Heart right ventricle (tissue), 16 donors: ENCODE measurements at regions not wholly inside any gene's neighbourhood (a gene's known extent, or its start where the extent isn't known, plus 50 kb on each side); places are given as distances from the start of the nearest gene placed in this dataset.

ENCODE experiments used
- ATAC-seq, 8 donors: fragments of 200-7000 bp; cut with Tn5 transposase; one replicate each; pipeline ENCODE4 v1.9.1; 2020; ENCODE audit warnings: mild to moderate bottlenecking in 8 of 8, moderate library complexity in 8 of 8, moderate number of reproducible peaks in 1 of 8
- DNase-seq, 2 donors: peaks; one replicate each; pipeline ENCODE4 v3.0.0-alpha.2; 2020
- H3K27ac ChIP-seq, 10 donors: fragments of 200-600 bp; sonication (generic) in 2 of 10; one replicate each; pipeline versions ENCODE4 v1.5.0 to v1.8.0; 2020 to 2022; ENCODE audit warnings: mild to moderate bottlenecking in 3 of 10
- H3K27me3 ChIP-seq, 7 donors: fragments of 200-600 bp; one replicate each; pipeline ENCODE4 v1.8.0; 2021 to 2022; ENCODE audit warnings: mild to moderate bottlenecking in 2 of 7
- H3K36me3 ChIP-seq, 9 donors: fragments of 200-600 bp; sonication (generic) in 1 of 9; one replicate each; pipeline versions ENCODE4 v1.5.0 to v1.8.0; 2020 to 2022; ENCODE audit warnings: mild to moderate bottlenecking in 2 of 9
- H3K4me1 ChIP-seq, 9 donors: fragments of 200-600 bp; sonication (generic) in 1 of 9; one replicate each; pipeline versions ENCODE4 v1.5.0 to v1.8.0; 2020 to 2022; ENCODE audit warnings: mild to moderate bottlenecking in 4 of 9
- H3K4me3 ChIP-seq, 10 donors: fragments of 200-600 bp; sonication (generic) in 2 of 10; one replicate each; pipeline versions ENCODE4 v1.5.0 to v1.8.0; 2020 to 2022; ENCODE audit warnings: mild to moderate bottlenecking in 7 of 10, moderate library complexity in 2 of 10
- H3K9me3 ChIP-seq, 11 donors: fragments of 200-600 bp in 10 of 11; sonication (generic) in 2 of 11; one replicate each; pipeline versions ENCODE4 v1.5.0 to v1.8.0; 2013 to 2022; ENCODE audit warnings: mild to moderate bottlenecking in 2 of 11, control low read depth in 1 of 11, moderate library complexity in 1 of 11
- CTCF ChIP-seq, 9 donors: fragments of 200-600 bp; sonication (generic) in 2 of 9; IDR thresholded peaks; one replicate each; pipeline versions ENCODE4 v1.5.0 to v1.8.0; 2021 to 2022; ENCODE audit warnings: antibody characterized with exemption in 9 of 9, mild to moderate bottlenecking in 5 of 9, moderate library complexity in 1 of 9
- WGBS, 2 donors: extraction: QIAGEN DNeasy Blood & Tissue Kit; methylation state at CpG; one replicate each; pipeline ENCODE4 v1.1.7; 2013; ENCODE audit warnings: inconsistent platforms in 1 of 2; 5-methylcytosine and 5-hydroxymethylcytosine counted together
- intact Hi-C, 10 donors: fragments of 100-400 bp; cut with DNase I; formaldehyde crosslinking; loops; one replicate each; pipeline versions ENCODE4 v1.11.1 to v1.14.2; 2022
- donor health status: Arrhythmogenic right ventricular cardiomyopathy.
- donor health status: ischemic (EF 13 %, LVEDD 7.1; RV severe dilation, severe dysfunction).
- donor health status: healthy with polysubstance abuse.
- donor health status: DM: no; HTN: yes; CAD: no.
- donor health status: DM: no; HTN: no; CAD: no.
- donor health status: ischemic (EF 25% LVEDD 6.9; RV normal size, moderate dysfunction).
- donor health status: ischemic (EF 25% LVEDD 5.7; RV mildly dilated, moderate dysfunction).
- donor health status: healthy.
- donor health status: DM: yes; HTN: yes; CAD: no.
- donor health status: Ischemic cardiomyopathy.
- donor health status: ischemic (EF 35%, LVEDD 5.7; RV mildly dilated, moderate dysfunction).
- donor health status: nonischemic (EF 11% LVEDD 7.7; RV severe dilation, severe dysfunction).
- donor health status: DM: yes; HTN: yes; CAD: no.
- donor health status: PGD.
- donor health status: ischemic (EF 29% LVEDD 5.4; RV normal size, mild dysfunction).
- donor health status: nonischemic (EF 23%, LVEDD 6.1; RV moderate dilation, normal function).

GRCh38 chr16:6012716-6013115 is 915.1 kb upstream of the EEF2KMT start:
- no peaks in the 10 kb centered on the region for H3K4me1 ChIP-seq
- intact Hi-C loops = no loop called here
- ATAC-seq = no peak
- peaks cover 0 to 29% (median 5%) of the 10 kb centered on the region in 7 donors for H3K27me3 ChIP-seq
- H3K4me3 ChIP-seq = no peak overlapping the region
- no peak overlapping the region for H3K27ac ChIP-seq
- no peak for TF ChIP-seq CTCF (IDR thresholded peaks at IDR 0.05)
- H3K9me3 ChIP-seq = peaks cover 0 to 15% (median 0%) of the 10 kb centered on the region in 11 donors
- H3K36me3 ChIP-seq = no peaks in the 10 kb centered on the region
- no peak for DNase-seq
- 20 to 37% methylated on average over 1 of the region's 1 CpG for WGBS, 2 donors

- peaks cover 0 to 9% (median 0%) of the 10 kb centered on the region in 11 donors for H3K9me3 ChIP-seq
- intact Hi-C loops = no loop called here
- WGBS, 2 donors = 51 to 58% methylated on average over 5 of the region's 5 CpGs
These were observed 911.6 kb upstream of the EEF2KMT start for GRCh38 chr16:6009151-6009550.

GRCh38 chr16:6008670-6009069 is 911.1 kb upstream of the EEF2KMT start:
- no peak for TF ChIP-seq CTCF (IDR thresholded peaks at IDR 0.05)
- Histone ChIP-seq H3K27ac (no peak overlapping the region), H3K36me3 (no peaks in the 10 kb centered on the region), H3K27me3 (peaks cover 0 to 17% (median 0%) of the 10 kb centered on the region in 7 donors), H3K9me3 (peaks cover 0 to 5% (median 0%) of the 10 kb centered on the region in 11 donors), H3K4me1 (no peaks in the 10 kb centered on the region), H3K4me3 (no peak overlapping the region)
- intact Hi-C loops = no loop called here
- no peak for DNase-seq
- WGBS, 2 donors = 59 to 66% methylated on average over 9 of the region's 9 CpGs
- ATAC-seq = no peak

More at GRCh38 chr16:6009151-6009550, 911.6 kb upstream of the EEF2KMT start:
- Histone ChIP-seq H3K4me1 (no peaks in the 10 kb centered on the region), H3K27me3 (peaks cover 0 to 17% (median 0%) of the 10 kb centered on the region in 7 donors), H3K36me3 (no peaks in the 10 kb centered on the region), H3K4me3 (no peak overlapping the region), H3K27ac (no peak overlapping the region)
- no peak for DNase-seq
- ATAC-seq = no peak
- no peak for TF ChIP-seq CTCF (IDR thresholded peaks at IDR 0.05)

GRCh38 chr16:5993356-5993755 is 895.8 kb upstream of the EEF2KMT start:
- no peaks in the 10 kb centered on the region for H3K4me1 ChIP-seq
- ATAC-seq (no peak), DNase-seq (no peak)
- peaks cover 0 to 14% (median 0%) of the 10 kb centered on the region in 11 donors for H3K9me3 ChIP-seq
- intact Hi-C loops = no loop called here
- H3K27ac ChIP-seq = no peak overlapping the region
- no peaks in the 10 kb centered on the region for H3K36me3 ChIP-seq
- WGBS, 2 donors = 93 to 94% methylated on average over 2 of the region's 2 CpGs
- no peak overlapping the region for H3K4me3 ChIP-seq
- TF ChIP-seq CTCF (IDR thresholded peaks at IDR 0.05) = no peak
- H3K27me3 ChIP-seq = peaks cover 0 to 4% (median 0%) of the 10 kb centered on the region in 7 donors
